ENCODE measurements at regions not wholly inside any gene's neighbourhood (a gene's known extent, or its start where the extent isn't known, plus 50 kb on each side); places are given as distances from the start of the nearest gene placed in this dataset.
"Not testable (repeated sequence)": the region's sequence is repeated elsewhere in the genome, so short reads cannot be mapped to it uniquely, and the experiment has no call there.

DNA sequence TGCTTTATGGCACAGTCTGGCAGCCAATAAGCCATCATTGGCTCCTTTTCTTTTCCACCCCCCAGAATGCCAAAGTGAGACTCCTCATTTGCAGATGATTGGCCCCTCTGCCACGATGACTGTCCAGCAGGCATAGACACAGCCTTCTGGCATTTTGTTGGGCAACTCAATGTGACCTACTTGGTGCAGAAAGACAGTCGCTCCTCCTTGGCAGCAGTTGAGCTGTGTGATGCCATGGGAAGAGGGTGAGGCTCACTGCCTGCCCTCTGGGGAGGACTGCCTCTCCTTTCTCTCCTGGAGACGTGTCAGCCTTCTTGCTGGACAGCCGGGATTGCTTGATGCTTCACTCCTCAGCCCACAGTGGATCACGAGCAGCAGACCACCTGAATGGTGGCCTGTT is 264.9 kb downstream of the C12orf75 start:
- no peak for DNase-seq

DNA sequence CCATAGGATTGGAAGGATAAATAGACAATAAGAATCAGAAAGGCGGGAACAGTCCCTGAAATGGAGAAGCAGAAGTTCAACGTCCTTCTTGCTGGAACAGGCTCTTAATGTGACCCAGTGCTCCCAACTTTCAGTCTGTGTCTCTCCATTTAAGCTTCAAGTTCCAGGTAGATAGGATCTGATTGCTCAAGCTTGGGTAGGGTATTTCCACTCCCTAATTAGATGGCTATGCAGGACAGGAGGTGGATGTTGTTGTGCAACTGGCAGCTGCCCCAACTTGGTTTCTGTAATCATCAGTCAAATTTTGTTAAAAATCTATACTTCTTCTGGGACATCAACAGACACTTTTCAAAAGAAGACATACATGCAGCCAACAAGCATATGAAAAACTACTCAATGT is 266.2 kb downstream of the C12orf75 start:
- DNase-seq, result no peak

DNA sequence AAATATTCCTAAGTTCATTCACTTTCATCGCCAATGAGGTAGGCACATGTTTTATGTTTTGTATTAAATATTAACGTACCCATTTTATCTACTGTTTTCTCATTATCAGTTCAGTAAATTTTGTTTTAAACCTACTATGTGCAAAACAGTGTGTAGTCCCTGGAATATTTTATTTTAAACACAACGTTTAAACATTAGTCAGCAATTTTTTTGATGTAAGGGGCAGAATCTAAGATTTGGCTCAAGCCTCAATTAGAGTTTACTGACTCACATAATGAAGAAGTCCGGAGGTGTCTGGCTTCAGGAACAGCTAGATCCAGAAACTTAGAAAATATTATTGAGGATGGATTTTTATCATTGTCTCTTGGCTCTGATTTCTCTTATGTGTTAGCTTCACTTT is 267.5 kb downstream of the C12orf75 start:
- no peak for DNase-seq

DNA sequence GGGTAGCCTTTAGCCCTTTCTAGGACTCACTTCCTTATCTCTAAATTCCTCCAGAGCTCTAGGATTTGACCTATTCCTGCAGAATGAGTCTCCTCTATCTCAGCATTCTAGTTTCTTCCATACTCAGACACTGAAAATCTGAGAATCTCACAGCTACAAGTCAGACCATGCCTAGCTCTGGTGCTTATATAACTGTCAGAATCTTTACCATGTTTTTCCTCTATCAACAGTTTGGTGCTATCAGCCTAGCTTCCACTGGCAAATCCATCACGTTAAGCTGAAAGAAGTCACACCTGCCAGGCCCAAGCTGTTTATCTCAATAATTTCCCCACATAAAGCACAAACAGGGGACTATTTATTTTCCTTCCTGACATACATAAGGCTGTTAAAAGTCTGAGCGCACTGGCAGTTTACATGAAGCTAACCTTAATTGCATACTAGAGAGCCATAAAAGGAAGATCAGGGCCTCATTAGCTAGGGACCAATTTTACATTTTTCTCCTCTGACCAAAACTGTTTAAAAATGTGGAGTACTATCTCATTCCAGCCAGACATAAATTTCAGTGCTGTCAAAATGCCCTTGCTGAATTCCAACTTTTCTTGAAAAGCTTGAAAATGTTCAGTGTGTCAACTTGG is 270.5 kb downstream of the C12orf75 start:
- DNase-seq, result no peak

DNA sequence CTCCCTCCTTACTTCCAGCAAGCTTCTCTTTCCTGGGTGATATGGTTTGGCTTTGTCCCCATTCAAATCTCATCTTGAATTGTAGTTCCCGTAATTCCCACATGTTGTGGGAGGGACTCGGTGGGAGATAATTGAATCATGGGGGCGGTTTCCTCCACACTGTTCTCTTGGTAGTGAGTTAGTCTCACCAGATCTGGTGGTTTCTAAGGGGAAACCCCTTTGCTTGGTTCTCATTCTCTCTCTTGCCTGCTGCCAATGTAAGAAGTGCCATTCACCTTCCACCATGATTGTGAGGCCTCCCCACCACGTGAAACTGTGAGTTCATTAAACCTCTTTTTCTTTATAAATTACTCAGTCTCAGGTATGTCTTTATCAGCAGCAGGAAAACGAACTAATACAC is 271.8 kb downstream of the C12orf75 start:
- not testable (repeated sequence) for DNase-seq

DNA sequence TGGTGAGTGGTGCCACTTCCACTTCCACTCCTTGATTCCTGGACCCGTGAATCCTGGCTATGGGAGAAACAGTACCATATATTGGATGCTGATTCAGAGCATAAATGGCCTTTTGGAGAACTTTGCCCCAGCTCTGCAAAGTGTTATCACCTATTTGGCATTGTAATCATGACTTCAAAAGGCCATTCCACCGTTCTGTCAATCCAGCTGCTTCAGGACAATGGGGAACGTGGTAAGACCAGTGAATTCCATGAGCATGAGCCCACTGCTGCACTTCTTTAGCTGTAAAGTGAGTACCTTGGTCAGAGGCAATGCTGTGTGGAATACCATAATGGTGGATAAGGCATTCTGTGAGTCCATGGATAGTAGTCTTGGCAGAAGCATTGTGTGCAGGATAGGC is 273.8 kb downstream of the C12orf75 start:
- not testable (repeated sequence) for DNase-seq

DNA sequence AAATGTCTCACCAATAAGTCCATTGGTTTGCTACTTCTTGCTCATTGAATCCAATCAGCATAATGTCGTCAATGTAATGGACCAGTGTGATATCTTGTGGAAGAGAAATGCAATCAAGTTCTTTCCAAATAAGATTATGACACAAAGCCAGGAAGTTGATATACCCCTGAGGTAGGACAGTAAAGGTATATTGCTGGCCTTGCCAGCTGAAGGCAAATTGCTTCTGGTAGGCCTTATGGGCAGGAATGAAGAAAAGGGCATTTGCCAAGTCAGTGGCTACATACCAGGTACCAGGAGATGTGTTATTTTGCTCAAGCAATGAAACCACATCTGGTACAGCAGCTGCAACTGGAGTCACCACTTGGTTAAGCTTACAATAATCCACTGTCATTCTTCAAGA is 276.1 kb downstream of the C12orf75 start:
- not testable (repeated sequence) for DNase-seq

DNA sequence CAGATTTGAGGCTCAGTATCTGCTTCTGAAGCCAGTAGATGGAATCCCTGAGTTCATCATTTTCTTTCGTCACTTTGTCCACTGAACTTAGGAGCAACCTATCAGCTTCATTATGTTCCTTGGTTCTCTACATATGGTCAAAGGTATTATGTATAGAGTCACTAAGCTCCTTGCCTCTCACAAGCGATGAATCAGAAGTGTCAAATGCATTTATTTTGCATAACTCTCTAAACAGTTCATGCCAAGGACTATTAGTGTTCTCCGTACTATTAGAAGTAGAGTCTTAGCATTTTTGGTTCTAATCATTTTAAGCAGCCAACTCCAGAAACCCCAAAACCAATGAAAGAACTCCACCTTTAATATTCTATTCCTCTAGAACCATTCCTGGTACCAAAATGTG is 278.5 kb downstream of the C12orf75 start:
- DNase-seq, result not testable (repeated sequence)

DNA sequence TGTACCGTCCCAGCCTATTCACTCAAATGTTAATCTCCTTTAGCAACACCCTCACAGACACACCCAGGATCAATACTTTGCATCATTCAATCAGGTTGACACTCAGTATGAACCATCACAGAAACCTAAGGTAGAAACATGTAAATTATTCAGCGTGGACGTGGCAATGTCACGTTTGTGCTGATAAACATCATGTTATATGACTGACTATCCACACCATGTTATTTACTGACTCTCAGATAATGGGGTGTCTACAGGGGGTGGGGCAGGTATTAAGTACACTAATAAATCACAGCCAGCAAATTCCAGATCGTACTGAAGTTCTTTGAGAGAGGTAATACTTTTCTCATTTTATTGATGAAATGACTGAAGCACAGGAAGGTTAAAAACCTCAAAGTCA is 280.0 kb downstream of the C12orf75 start:
- DNase-seq, result no peak

DNA sequence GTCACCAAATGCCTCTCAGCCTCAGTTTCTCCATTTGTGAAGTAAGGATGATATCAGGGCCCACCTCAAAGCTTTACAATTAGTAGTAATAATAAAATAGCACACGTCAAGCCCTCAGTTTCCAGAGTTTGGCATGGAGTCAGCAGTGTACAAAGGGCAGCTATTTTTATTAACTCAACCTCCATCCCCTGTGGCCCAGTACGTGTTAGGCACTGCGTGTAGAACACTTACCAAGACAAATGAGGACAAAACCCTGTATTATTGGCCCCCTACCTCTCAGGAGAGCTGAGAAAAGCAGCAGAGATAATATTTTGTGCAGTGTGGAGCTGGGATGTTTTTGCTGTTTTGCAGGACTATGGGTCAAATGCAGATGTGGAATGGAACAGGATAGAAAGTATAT is 280.8 kb downstream of the C12orf75 start:
- DNase-seq, result no peak

DNA sequence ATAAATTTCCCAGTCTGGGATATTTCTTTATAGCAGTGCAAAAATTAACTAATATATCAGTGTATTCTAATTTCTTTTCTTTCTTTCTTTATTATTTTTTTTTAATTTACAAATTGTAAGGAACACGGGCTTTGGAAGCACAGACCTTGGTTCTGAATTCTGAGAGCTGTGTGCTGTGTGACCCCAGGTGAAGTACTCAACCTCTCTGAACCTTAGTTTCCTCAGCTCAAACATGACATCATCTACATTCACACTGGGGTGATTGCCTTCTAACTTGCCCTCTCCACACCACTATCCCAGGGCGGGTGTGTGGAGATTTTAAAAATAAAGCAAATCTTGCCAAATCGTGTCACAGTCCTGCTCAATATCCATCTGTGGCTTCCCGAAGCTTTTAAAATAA is 282.8 kb downstream of the C12orf75 start:
- DNase-seq, result no peak

DNA sequence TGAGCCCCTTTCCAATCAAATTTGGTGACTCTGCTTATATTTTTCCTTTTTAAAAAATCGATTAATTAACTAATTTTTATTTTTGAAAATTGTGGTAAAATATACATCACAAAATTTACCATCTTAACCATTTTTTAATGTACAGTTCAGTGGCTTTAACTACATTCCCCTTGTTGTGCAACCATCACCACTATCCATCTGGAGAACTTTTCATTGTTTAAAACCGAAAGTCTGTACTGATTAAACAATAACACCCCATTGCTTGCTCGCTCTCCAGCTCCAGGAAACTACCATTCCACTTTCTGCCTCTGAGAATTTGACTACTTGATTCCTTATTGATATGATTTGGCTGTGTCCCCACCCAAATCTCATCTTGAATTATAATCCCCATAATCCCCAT is 283.4 kb downstream of the C12orf75 start:
- no peak for DNase-seq

DNA sequence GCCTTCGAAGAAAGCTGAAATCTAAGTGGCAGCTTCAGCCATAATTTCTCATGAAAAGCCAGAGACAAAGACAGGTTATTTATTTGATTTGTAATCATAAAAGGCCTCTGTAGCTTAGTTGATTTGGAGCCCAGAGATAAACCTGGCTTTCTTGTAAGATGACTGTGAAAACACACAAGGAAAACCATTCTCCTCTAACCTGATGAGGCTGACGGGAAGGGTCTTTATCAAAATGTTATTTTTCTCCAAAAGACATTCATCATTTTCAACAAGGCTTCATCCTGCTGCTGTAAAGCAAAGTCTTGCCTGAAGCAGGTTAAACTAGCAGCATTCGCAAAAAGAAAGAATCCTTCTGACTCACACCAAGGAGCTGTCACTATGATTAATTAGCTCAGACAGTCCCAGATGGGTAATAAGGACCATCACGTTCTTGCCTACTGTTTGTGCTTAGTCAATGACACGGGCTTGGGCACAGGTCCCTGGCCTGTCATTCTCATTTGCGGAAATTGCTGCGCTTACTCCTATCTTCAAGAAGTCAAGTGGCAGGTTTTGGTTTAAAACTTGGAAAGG is 286.6 kb downstream of the C12orf75 start:
- DNase-seq, result no peak

DNA sequence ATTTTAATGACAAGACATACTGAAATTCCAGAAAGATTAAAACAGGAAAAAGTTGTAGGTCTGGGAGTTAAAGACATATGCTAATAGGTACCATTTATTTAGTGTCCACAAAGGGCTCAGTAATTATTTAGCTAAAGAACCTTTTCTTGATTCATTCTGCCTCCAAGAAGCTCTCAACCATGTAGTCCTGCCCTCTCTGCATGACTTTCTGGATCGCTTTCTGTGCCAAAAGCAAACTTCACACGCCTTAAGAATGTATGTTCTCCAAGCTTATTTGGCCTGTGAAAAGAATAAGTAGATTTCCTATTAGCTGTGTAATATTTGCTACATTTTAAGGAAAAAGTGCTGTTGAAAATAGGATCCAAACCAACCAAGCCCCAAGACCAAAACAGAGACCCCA is 291.7 kb downstream of the C12orf75 start:
- no peak for DNase-seq

DNA sequence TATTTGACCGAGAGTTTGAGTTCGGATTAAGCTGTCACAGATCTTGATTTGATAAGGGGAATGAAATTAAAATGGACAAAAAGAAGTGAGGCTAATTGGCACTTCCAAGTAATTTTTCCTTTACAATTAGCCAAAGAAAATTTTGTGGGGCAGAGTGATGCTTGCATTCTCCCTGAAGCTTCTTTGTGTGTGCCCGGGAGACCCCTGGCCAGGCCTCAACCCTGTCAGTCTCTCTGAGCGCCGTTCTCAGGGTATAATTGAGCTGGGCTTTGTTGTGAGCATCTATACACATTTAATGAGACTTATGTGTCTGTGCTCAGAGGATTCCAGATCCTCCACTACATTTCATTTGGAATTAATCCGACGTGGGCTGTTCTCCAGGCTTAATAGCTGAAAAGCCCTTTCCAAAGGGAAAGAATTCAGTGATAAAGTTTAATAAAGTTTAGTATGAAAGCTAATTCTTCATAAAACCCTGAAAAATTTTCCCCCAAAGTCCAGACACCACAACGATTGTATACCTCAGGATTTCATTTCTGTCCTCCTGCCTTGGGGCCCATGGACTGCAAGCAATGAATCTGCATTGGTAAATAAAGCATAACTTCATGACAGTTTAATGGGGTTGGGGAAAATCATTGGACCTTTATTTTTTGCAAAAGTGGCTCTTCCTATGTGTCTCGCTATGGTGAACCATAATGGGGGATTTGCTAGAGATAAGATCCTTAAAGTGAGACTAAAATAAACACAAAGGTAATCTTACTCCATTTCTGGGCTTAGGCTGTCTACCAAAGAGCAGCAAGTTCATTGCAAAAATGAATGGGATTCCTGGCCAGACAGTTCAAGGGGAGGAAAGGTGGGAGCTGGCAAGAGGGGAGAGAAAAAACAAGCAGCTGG is 292.6 kb downstream of the C12orf75 start:
- DNase-seq, result no peak

DNA sequence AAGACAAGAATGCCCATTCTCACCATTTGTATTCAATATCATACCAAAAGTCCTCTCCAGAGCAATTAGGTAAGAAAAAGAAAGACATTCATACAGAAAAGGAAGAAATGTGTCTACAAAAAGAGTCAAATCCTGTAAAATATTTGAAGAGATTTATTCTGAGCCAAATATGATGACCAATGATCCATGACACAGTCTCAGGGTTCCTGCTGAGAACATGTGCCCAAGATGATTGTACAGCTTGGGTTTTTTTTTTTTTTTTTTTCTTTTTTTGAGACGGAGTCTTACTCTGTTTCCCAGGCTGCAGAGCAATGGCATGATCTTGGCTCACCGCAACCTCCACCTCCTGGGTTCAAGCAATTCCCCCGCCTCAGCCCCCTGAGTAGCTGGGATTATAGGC is 296.2 kb downstream of the C12orf75 start:
- DNase-seq, result no peak

DNA sequence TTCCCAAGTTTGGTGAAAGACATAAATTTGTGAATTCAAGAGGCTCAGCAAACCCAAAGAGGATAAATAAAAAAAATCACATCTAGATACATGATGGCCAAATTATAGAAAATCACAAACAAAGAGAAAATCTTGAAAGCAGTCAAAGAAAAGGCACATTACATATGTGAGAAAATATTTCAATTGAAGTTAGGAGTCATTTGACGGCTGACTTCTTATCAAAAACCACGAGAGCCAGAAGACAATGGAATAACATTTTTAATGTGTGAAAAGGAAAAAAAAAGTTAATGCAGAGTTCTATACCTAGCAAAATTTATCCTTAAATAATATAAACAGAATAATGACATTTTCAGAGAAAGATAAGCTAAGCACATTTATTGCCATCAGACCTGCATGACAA is 307.0 kb downstream of the C12orf75 start:
- DNase-seq, result no peak

DNA sequence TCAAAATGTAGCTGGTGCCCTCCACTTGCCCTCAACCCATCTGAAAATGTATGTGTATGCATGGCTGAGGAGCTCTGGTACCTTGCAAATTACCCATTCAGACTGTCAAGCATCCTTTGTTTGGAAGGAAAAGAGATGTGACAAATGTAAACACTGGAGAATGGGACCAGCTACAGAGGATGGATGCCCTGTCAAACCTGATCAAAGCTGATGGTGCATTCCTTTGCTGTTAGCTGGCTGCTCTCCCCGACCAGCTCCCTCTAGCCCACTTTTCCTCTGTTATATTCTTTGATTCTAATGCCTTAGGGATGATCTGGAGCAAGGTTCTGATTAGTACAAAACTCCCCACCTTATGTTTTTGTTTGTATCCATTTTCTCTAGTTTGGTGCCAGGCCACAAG is 310.3 kb downstream of the C12orf75 start:
- DNase-seq, result no peak

DNA sequence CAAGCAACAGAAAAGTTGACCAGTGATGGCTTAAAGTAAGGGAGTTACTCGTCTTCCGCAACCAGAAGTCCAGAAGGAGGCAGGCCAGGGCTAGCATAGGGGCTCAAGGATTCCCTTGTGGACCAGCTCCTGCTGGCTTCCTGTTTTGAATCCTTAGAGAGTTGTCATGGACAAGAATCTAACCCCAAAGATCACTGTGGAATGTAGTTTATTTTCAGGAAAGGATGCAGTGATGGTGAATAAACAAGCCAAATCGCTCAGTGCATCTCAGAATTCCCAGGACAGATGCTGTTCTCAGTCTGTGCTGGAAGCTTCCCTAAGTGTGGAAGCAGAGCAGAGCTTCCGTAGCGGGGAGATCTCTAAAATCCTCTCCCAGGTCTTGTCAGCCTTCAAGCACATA is 311.3 kb downstream of the C12orf75 start:
- no peak for DNase-seq

DNA sequence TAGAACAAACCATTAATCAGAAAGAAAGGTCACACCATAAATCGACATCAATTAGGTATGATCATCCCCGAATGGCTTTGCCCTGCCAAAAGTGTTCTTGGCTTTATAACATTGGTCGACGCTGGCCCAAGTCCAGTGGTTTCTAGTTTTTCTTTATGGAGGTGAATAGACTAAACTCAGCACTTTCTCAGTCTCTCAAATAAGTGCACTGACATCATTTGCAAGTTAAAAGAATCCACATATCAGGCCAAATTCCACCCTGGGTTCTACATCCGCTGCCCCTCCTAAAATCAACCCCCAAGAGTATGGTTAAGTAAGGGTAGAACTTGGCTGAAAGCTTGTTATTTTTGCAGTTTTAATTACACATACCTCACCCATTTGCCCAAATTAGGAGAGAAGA is 314.3 kb downstream of the C12orf75 start:
- no peak for DNase-seq

DNA sequence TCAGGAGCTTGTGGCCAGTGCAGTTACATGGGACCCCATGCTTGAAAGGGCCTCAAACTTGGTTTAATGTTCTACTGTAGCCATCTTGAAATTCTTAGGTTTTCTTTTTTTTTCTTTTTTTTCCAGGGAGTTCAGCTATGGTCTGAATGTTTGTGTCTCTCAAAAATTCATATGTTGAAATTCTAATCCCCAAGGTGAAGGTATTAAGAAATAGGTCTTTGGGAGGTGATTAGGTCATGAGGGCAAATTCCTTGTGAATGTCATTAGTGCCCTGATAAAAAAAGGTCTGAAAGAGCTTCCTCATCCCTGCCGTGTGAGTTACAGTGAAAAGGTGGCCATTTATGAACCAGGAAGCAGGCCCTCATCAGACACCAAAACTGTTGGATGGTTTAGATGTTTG is 324.1 kb downstream of the C12orf75 start:
- DNase-seq, result no peak

DNA sequence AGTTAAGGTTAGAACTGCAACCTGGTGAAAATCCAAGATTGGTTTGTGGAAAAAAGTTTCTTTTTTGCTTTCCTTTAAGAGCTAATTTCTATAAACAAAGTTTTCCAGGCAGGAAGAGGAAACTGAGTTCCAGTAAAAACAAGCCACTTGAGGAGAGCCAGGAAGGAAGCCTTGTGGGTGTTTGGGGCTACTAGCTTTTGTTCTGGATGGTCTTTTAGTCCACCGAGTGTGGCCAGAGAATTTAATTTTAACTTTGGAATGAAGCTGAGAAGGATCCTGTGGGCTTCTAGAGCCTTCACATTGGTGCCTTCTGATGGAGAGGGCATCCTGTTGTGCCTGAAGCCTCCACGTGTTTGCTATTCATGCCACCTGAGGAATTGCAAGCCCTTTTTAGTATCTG is 327.9 kb downstream of the C12orf75 start:
- no peak for DNase-seq

DNA sequence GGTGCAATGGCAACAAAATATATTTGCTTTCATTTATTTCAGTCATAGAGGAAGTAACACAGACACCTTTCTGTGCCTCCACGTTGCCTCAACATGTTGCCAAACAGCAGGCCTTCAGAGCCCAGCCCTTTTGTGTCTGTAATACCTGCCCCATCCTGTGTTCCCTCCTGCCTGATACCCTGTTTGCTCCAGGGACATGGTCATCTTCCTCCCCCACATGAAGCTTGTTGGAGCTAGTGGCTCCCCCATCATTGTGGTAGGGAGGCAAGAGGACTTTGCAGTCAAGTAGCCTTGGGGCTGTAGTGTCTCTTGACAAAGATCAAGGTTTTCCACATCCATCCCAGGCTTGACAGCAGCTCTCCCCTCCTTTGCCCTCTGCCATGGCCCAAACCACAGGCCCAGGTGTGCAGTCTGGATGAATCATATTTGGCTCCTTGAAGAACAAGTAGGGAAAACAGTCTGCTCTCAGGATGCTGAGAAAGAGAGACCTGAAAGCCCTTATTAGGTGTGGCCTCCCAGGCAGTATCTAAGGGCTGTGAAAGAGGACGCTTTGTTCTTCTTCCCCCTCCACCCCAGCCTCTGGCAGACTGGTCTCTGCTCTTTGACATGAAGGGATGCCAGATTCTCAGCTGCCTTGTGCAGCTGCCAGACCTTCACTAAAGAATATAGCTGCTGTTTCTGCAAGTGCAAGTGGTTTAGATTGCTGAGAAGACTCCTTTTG is 329.0 kb downstream of the C12orf75 start:
- DNase-seq, result no peak

DNA sequence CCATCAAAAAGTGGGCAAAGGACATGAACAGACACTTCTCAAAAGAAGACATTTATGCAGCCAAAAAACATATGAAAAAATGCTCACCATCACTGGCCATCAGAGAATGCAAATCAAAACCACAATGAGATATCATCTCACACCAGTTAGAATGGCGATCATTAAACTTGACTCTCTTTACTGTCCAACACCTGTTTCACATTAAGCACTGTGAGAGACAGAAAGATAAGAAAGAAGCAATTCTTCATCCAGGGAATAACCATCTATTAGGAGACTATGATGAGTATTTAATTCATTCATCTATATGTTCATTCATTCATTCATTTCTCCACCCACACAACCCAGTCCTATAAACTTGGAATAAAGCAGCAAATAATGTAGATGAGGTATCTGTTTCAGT is 334.3 kb downstream of the C12orf75 start:
- DNase-seq, result not testable (repeated sequence)

Measured in CD4-positive, alpha-beta T cell treated with Interleukin-12 subunit alpha and Interleukin-12 subunit beta, for 1 hour (primary cell).